GM10248 (cell line): ENCODE measurements at regions not wholly inside any gene's neighbourhood (a gene's known extent, or its start where the extent isn't known, plus 50 kb on each side); places are given as distances from the start of the nearest gene placed in this dataset.

Experiments
- CTCF ChIA-PET: fragments of 300-600 bp; sonication (Branson Sonifier 250); formaldehyde crosslinking; extraction: SDS; loops from one replicate; lab custom pipeline; 2021; ENCODE audit warnings: antibody characterized with exemption; lab: Yijun Ruan, JAX
- POLR2A ChIA-PET: fragments of 350-650 bp; sonication (Branson Sonifier 250); formaldehyde crosslinking; extraction: SDS; loops from one replicate; lab custom pipeline; 2020; ENCODE audit warnings: antibody characterized with exemption; lab: Yijun Ruan, JAX
- DNase-seq: peaks from one replicate; pipeline ENCODE4 v3.0.0; 2012; ENCODE audit errors: extremely low spot score
- TF ChIP-seq, protein P1 (sequence below): IDR thresholded peaks from 2 replicates; pipeline ENCODE4 v1.5.1; 2012; ENCODE audit warnings: mild to moderate bottlenecking, low read depth; ENCODE audit errors: extremely low read depth, missing control alignments, control extremely low read depth

DNA sequence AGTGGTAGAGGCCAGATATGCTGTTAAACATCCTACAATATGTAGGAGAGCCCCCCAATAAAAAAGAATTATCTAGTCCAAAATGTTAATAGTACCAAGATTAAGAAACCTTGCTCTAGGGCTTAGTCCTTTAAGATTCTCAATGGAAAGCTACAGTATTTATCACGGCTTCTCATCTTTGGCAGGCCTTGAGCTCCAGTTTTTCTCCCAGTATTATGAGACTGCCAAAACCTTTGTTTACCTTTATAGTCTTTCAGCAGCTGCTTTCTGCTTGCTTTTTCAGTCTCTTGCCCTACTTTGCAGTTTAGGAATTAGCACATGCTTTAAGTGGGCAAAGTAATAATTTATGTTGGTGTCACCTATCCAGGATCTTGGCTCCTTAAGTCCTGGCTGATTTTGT is 59.7 kb downstream of the NHLRC1 start:
- ChIA-PET CTCF (no interaction called here), POLR2A (no interaction called here)
- TF ChIP-seq, protein P1, sequence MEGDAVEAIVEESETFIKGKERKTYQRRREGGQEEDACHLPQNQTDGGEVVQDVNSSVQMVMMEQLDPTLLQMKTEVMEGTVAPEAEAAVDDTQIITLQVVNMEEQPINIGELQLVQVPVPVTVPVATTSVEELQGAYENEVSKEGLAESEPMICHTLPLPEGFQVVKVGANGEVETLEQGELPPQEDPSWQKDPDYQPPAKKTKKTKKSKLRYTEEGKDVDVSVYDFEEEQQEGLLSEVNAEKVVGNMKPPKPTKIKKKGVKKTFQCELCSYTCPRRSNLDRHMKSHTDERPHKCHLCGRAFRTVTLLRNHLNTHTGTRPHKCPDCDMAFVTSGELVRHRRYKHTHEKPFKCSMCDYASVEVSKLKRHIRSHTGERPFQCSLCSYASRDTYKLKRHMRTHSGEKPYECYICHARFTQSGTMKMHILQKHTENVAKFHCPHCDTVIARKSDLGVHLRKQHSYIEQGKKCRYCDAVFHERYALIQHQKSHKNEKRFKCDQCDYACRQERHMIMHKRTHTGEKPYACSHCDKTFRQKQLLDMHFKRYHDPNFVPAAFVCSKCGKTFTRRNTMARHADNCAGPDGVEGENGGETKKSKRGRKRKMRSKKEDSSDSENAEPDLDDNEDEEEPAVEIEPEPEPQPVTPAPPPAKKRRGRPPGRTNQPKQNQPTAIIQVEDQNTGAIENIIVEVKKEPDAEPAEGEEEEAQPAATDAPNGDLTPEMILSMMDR: no peak
- DNase-seq: no peak

DNA sequence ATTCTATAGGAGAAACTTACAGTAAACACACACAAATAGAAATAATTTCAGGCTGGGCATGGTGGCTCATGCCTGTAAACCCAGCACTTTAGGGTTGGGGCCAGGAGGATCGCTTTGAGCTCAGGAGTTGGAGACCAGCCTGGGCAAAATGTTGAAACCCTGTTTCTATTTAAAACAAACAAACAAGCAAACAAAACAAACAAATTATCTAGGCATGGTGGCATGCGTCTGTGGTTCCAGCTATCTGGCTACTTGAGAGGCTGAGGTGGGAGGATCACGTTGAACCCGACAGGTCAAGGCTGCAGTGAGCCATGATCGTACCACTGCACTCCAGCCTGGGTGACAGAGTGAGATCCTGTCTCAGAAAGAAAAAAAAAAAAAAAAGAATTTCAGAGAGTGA is 64.0 kb downstream of the NHLRC1 start:
- no peak for DNase-seq
- POLR2A ChIA-PET: no interaction called here
- CTCF ChIA-PET: interaction anchor here (1.0 kb wide), 1 partner anchor 11 kb away, joined by 3 read pairs; no protein-coding TSS in a partner anchor
- TF ChIP-seq, protein P1: no peak

DNA sequence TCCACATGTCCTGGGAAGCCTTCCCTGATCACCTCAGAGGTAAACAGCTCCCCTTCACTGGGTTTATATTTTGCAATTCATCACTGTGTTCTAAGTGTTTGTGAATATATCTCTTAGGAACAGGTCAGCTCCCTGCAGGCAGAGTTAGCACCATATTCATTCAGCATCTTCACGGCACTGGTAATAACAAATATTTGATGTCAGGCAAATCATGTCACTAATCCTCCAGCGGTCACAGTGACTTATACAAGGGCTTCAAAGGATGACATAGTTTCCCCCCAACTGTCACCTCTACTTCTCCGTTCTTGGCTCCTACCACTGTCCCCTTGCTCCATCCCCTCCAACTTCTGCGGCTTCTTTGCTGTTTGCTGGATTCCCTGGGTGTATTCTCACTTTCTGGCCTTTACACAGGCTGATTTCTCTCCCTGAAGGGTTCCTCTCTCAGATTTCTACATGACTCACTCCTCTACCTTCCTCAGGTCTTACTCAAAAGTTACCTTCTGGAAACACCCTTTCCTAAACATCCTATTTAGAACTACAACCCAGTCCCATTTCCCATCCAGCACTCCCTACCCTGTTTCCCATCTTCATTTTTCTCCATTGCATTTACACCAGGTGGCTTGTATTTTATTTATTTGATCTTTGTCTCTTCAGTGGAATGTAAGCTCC is 66.6 kb downstream of the NHLRC1 start:
- CTCF ChIA-PET: no interaction called here
- POLR2A ChIA-PET: no interaction called here
- no peak for DNase-seq
- TF ChIP-seq, protein P1: no peak

DNA sequence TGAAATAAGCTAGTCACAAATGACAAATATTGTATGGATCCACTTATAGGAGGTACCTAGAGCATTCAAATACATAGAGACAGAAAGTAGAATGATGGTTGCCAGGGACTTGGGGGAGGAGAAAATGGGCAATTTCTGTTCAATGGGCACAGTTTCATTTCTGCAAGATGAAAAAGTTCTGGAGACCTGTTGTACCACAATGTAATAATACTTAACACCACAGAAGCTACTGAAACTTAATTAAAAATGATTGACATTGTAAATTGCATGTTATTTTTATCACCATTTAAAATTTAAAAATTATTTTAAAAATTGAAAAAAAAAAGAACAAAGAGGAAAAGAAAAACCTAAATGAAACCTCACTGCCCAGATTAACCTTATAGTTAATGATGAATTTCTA is 67.4 kb downstream of the NHLRC1 start:
- ChIA-PET POLR2A (no interaction called here), CTCF (no interaction called here)
- TF ChIP-seq, protein P1: no peak
- DNase-seq: no peak

DNA sequence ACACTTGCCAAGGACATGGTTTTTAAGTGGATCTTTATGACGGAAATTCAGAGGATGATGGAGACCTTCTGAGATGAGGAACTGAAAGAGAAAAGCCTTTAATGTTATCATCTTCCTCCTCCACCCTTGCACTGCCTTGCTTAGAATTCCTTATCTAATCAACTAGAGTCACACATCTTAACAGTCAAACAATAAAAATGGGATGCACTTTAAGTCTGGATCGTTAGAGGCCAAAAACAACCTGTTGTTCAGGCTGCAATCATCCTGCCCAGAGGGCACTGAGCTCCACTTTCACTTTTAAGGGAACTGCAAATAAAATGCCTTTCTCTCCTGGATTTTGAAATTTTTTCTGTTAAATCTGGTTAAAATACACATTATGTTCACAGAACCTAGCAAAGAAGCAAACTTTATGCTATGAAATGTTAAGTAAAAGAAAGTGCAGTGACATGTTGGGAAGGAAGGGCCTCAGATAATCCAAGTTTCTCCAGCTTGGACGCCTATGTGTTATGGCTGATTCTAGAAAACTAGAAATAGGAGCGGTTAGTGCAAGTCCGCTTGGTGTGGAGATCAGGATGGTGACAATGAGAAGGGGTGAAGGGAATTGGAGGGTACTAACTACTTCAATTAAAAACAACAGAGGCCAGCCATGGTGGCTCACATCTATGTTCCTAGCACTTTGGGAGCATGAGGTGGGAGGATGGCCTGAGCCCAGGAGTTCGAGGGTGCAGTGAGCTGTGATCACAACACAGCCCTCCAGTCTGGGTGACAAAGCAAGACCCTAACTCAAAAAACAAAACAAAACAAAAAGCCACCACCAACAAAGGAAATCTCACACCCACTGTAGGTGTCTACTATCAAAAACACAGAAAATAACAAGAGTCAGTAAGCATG is 66.4 kb upstream of the KIF13A start:
- ChIA-PET POLR2A (no interaction called here), CTCF (no interaction called here)
- no peak for DNase-seq
- TF ChIP-seq, protein P1: no peak

DNA sequence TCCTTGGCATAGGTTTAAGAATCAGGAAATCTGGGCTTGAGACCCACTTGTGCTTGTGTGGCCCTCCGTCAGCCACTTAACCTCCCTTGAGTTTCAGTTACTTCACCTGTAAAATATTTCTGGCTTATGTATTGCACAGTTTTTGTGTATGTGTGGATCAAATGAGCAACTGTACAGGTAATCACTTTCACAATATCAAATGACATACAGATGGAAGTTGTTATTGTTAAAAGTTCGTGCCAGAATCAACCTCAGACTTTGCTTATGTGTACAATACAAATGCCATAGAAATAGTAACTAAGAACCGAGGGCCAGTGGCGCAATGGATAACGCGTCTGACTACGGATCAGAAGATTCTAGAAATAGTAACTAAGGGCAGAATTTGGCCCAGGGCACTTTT is 65.6 kb upstream of the KIF13A start:
- POLR2A ChIA-PET: no interaction called here
- TF ChIP-seq, protein P1: no peak

More for the DNA sequence above, 65.6 kb upstream of the KIF13A start:
- CTCF ChIA-PET: no interaction called here
- DNase-seq: no peak
